ENCODE measurements at regions not wholly inside any gene's neighbourhood (a gene's known extent, or its start where the extent isn't known, plus 50 kb on each side); places are given as distances from the start of the nearest gene placed in this dataset.
"Not testable (repeated sequence)": the region's sequence is repeated elsewhere in the genome, so short reads cannot be mapped to it uniquely, and the experiment has no call there.

- DNase-seq (ENCODE audit: low read depth in 3 of 3, low spot score in 2 of 3) = no peak
Observed at GRCh38 chr5:82905986-82906385, 171.2 kb downstream of the TMEM167A start.

- DNase-seq (ENCODE audit: low read depth in 3 of 3, low spot score in 2 of 3) = no peak
Observed at GRCh38 chr5:82901281-82901888, 175.8 kb downstream of the TMEM167A start.

- no peak for DNase-seq (ENCODE audit: low read depth in 3 of 3, low spot score in 2 of 3)
Observed at GRCh38 chr5:82894716-82895115, 182.5 kb downstream of the TMEM167A start.

- no peak for DNase-seq (ENCODE audit: low read depth in 3 of 3, low spot score in 2 of 3)
Observed at GRCh38 chr5:82889088-82889487, 188.1 kb downstream of the TMEM167A start.

GRCh38 chr5:82886911-82887310 lies 190.3 kb downstream of the TMEM167A start:
- DNase-seq (ENCODE audit: low read depth in 3 of 3, low spot score in 2 of 3) = no peak

GRCh38 chr5:82885627-82886389 lies 191.4 kb downstream of the TMEM167A start:
- DNase-seq (ENCODE audit: low read depth in 3 of 3, low spot score in 2 of 3) = peak; percentile 49 to 76 (median 61)

GRCh38 chr5:82884821-82885471 lies 192.2 kb downstream of the TMEM167A start:
- DNase-seq (ENCODE audit: low read depth in 3 of 3, low spot score in 2 of 3) = no peak

GRCh38 chr5:82882316-82882715 lies 194.9 kb downstream of the TMEM167A start:
- DNase-seq (ENCODE audit: low read depth in 3 of 3, low spot score in 2 of 3) = no peak

GRCh38 chr5:82881571-82882174 lies 195.5 kb downstream of the TMEM167A start:
- no peak for DNase-seq (ENCODE audit: low read depth in 3 of 3, low spot score in 2 of 3)

GRCh38 chr5:82879089-82879488 lies 198.1 kb downstream of the TMEM167A start:
- no peak for DNase-seq (ENCODE audit: low read depth in 3 of 3, low spot score in 2 of 3)

- no peak for DNase-seq (ENCODE audit: low read depth in 3 of 3, low spot score in 2 of 3)
Observed at GRCh38 chr5:82873452-82873851, 203.7 kb downstream of the TMEM167A start.

- DNase-seq (ENCODE audit: low read depth in 3 of 3, low spot score in 2 of 3) = not testable (repeated sequence)
Observed at GRCh38 chr5:82872321-82873288, 204.6 kb downstream of the TMEM167A start.

- no peak for DNase-seq (ENCODE audit: low read depth in 3 of 3, low spot score in 2 of 3)
Observed at GRCh38 chr5:82865625-82866024, 211.6 kb downstream of the TMEM167A start.

GRCh38 chr5:82863266-82863665 lies 213.9 kb downstream of the TMEM167A start:
- no peak for DNase-seq (ENCODE audit: low read depth in 3 of 3, low spot score in 2 of 3)

GRCh38 chr5:82862711-82863110 lies 214.5 kb downstream of the TMEM167A start:
- DNase-seq (ENCODE audit: low read depth in 3 of 3, low spot score in 2 of 3) = no peak

- DNase-seq (ENCODE audit: low read depth in 3 of 3, low spot score in 2 of 3) = no peak
Observed at GRCh38 chr5:82862261-82862660, 214.9 kb downstream of the TMEM167A start.

GRCh38 chr5:82861701-82862100 lies 215.5 kb downstream of the TMEM167A start:
- no peak for DNase-seq (ENCODE audit: low read depth in 3 of 3, low spot score in 2 of 3)

GRCh38 chr5:82859451-82860140 lies 217.6 kb downstream of the TMEM167A start:
- DNase-seq (ENCODE audit: low read depth in 3 of 3, low spot score in 2 of 3) = peak in 1 of 3 donors; percentile 58

- no peak for DNase-seq (ENCODE audit: low read depth in 3 of 3, low spot score in 2 of 3)
Observed at GRCh38 chr5:82858151-82859025, 218.8 kb downstream of the TMEM167A start.

All from right renal cortex interstitium (tissue), 3 donors.